HFFc6 (cell line): ENCODE measurements at regions not wholly inside any gene's neighbourhood (a gene's known extent, or its start where the extent isn't known, plus 50 kb on each side); places are given as distances from the start of the nearest gene placed in this dataset.
"Not testable (repeated sequence)": the region's sequence is repeated elsewhere in the genome, so short reads cannot be mapped to it uniquely, and the experiment has no call there.

Source experiments
- DNase-seq: peaks from one replicate; pipeline ENCODE4 v3.0.0-alpha.2; 2018
- H3K27ac Mint-ChIP-seq: 2 replicates; pipeline ENCODE4 v1.8.0; 2020; ENCODE audit warnings: mild to moderate bottlenecking, mixed read lengths
- H3K27me3 Mint-ChIP-seq: 2 replicates; pipeline ENCODE4 v1.8.0; 2021; ENCODE audit warnings: mild to moderate bottlenecking, moderate library complexity, mixed read lengths; ENCODE audit not compliant: insufficient read depth
- H3K36me3 Mint-ChIP-seq: 2 replicates; pipeline ENCODE4 v1.8.0; 2021; ENCODE audit warnings: low read depth, mixed read lengths
- H3K4me1 Mint-ChIP-seq: 2 replicates; pipeline ENCODE4 v1.8.0; 2020; ENCODE audit warnings: low read depth, mixed read lengths
- H3K4me3 Mint-ChIP-seq: 2 replicates; pipeline ENCODE4 v1.8.0; 2020; ENCODE audit warnings: mild to moderate bottlenecking, moderate library complexity, mixed read lengths
- H3K9me3 Mint-ChIP-seq: 2 replicates; pipeline ENCODE4 v1.8.0; 2020; ENCODE audit warnings: mild to moderate bottlenecking, mixed read lengths
- TF ChIP-seq, protein P1 (sequence below): fragments of 200-600 bp; sonication (generic); IDR thresholded peaks from 2 replicates; pipeline ENCODE4 v1.5.0; 2021; ENCODE audit warnings: antibody characterized with exemption, mild to moderate bottlenecking

DNA sequence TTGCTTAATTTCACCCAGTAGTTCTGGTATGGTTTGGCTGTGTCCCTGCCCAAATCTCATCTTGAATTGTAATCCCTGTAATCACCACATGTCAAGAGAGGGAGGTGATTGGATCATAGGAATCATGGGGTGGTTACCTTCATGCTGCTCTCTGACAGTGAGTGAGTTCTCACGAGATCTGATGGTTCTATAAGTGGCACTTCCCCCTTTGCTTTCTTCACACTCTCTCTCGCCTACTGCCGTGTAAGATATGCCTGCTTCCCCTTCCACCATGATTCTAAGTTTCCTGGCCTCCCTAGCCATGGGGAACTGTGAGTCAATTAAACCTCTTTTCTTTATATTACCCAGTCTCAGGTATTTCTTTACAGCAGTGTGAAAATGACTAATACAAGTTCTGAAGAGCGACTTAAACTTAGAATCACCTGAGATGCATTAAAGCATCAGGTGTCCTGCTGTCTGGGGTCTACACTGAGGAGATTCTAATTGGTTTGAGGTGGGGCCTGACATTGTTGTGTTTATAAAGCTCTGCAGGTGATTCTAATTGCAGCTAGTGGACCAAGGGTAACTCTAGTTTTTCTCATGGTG lies 82.1 kb upstream of the DTNBP1 start:
- Mint-ChIP-seq H3K27me3 (no peaks in the 10 kb centered on the region), H3K4me3 (no peak overlapping the region), H3K4me1 (no peaks in the 10 kb centered on the region), H3K9me3 (no peaks in the 10 kb centered on the region; the same call in none of the 2 replicates), H3K36me3 (0 out of 2 replicates have a peak, but pooled peaks cover 3% of the 10 kb centered on the region), H3K27ac (no peak overlapping the region)
- DNase-seq: no peak
- TF ChIP-seq, protein P1, sequence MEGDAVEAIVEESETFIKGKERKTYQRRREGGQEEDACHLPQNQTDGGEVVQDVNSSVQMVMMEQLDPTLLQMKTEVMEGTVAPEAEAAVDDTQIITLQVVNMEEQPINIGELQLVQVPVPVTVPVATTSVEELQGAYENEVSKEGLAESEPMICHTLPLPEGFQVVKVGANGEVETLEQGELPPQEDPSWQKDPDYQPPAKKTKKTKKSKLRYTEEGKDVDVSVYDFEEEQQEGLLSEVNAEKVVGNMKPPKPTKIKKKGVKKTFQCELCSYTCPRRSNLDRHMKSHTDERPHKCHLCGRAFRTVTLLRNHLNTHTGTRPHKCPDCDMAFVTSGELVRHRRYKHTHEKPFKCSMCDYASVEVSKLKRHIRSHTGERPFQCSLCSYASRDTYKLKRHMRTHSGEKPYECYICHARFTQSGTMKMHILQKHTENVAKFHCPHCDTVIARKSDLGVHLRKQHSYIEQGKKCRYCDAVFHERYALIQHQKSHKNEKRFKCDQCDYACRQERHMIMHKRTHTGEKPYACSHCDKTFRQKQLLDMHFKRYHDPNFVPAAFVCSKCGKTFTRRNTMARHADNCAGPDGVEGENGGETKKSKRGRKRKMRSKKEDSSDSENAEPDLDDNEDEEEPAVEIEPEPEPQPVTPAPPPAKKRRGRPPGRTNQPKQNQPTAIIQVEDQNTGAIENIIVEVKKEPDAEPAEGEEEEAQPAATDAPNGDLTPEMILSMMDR: no peak

DNA sequence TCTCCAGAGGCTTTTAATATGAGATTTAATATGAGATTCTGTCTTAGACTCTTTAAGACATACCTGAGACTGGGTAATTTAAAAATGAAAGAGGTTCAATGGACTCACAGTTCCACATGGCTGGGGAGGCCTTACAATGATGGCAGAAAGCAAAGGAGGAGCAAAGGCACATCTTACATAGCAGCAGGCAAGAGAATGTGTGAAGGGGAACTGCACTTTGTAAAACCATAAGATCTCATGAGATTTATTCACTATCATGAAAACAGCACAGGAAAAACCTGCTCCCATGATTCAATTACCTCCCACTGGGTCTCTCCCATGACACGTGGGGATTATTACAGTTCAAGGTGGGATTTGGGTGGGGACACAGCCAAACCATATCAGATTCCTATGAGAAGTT lies 79.2 kb upstream of the DTNBP1 start:
- not testable (repeated sequence) for H3K4me3 Mint-ChIP-seq, H3K36me3 Mint-ChIP-seq, H3K4me1 Mint-ChIP-seq, H3K27ac Mint-ChIP-seq, H3K9me3 Mint-ChIP-seq, DNase-seq, H3K27me3 Mint-ChIP-seq

DNA sequence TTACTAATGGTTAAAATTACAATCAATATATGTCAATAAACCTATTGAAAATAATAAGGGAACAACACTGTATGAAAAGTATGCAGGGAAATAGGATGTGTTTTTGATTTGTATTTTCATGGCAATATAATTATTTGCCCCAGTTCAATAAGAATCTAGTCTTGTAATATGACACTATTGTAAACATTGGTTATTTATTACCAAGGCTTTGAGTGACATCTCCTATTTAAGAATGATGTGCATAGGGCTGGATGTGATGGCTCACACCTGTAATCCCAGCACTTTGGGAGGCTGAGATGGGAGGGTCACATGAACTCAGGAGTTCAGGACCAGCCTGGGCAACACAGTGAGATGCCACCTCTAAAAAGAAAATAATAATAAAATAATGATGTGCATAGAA lies 78.6 kb upstream of the DTNBP1 start:
- H3K4me3 Mint-ChIP-seq: no peak overlapping the region
- no peaks in the 10 kb centered on the region for H3K4me1 Mint-ChIP-seq
- no peak overlapping the region for H3K27ac Mint-ChIP-seq
- H3K9me3 Mint-ChIP-seq: peaks cover 7% of the 10 kb centered on the region
- no peak for DNase-seq
- H3K36me3 Mint-ChIP-seq: no peaks in the 10 kb centered on the region
- TF ChIP-seq, protein P1: no peak
- no peaks in the 10 kb centered on the region for H3K27me3 Mint-ChIP-seq

DNA sequence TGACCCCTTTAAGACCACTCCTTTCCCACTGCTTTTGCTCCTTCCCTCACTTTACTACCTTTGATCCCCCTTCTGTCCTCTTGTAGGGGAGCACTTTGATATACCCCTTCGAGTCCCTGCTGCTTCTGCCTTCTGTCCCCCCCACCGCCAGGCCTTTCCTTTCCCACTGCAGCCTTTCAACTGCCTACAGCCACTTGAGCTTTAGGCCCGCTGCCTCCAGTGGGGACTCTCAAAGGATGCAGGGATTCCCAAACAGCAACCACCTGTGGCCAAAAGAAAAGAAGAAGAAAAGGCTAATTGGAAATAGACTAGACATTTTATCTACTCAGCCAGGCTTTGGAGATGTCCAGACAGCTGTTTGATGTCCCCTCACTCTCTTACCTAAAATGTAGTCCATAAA lies 77.0 kb upstream of the DTNBP1 start:
- peaks cover 7% of the 10 kb centered on the region for H3K9me3 Mint-ChIP-seq
- H3K27ac Mint-ChIP-seq: no peak overlapping the region
- no peaks in the 10 kb centered on the region for H3K4me1 Mint-ChIP-seq
- no peaks in the 10 kb centered on the region for H3K36me3 Mint-ChIP-seq
- TF ChIP-seq, protein P1: no peak
- no peak overlapping the region for H3K4me3 Mint-ChIP-seq
- H3K27me3 Mint-ChIP-seq: no peaks in the 10 kb centered on the region
- no peak for DNase-seq

GRCh38 chr6:15739353-15739752 lies 76.5 kb upstream of the DTNBP1 start:
- H3K9me3 Mint-ChIP-seq: peaks cover 7% of the 10 kb centered on the region

DNA sequence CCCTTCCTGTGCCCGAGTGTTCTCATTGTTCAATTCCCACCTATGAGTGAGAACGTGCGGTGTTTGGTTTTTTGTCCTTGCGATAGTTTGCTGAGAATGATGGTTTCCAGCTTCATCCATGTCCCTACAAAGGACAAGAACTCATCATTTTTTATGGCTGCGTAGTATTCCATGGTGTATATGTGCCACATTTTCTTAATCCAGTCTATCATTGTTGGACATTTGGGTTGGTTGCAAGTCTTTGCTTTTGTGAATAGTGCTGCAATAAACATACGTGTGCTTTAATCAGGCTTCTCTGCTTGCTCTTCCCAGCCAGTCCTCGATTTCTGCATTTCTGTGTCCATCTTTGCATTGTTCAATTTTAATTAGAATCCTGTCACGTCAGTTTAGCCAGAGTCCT lies 75.4 kb upstream of the DTNBP1 start:
- not testable (repeated sequence) for H3K9me3 Mint-ChIP-seq, H3K27ac Mint-ChIP-seq, H3K4me3 Mint-ChIP-seq, DNase-seq, H3K36me3 Mint-ChIP-seq, H3K4me1 Mint-ChIP-seq, H3K27me3 Mint-ChIP-seq

More at GRCh38 chr6:15739353-15739752, 76.5 kb upstream of the DTNBP1 start:
- no peak for DNase-seq
- H3K27ac Mint-ChIP-seq: no peak overlapping the region
- TF ChIP-seq, protein P1: no peak
- H3K4me3 Mint-ChIP-seq: no peak overlapping the region
- H3K27me3 Mint-ChIP-seq: no peaks in the 10 kb centered on the region
- no peaks in the 10 kb centered on the region for H3K36me3 Mint-ChIP-seq
- H3K4me1 Mint-ChIP-seq: no peaks in the 10 kb centered on the region

GRCh38 chr6:15736297-15736696 lies 73.5 kb upstream of the DTNBP1 start:
- Mint-ChIP-seq H3K27ac (no peak overlapping the region), H3K27me3 (peaks cover 2% of the 10 kb centered on the region; the same call in 1 of the 2 replicates), H3K4me1 (no peaks in the 10 kb centered on the region), H3K9me3 (peaks cover 7% of the 10 kb centered on the region), H3K36me3 (no peaks in the 10 kb centered on the region), H3K4me3 (no peak overlapping the region)
- TF ChIP-seq, protein P1: no peak
- DNase-seq: no peak
